ENCODE measurements at regions not wholly inside any gene's neighbourhood (a gene's known extent, or its start where the extent isn't known, plus 50 kb on each side); places are given as distances from the start of the nearest gene placed in this dataset.

DNA sequence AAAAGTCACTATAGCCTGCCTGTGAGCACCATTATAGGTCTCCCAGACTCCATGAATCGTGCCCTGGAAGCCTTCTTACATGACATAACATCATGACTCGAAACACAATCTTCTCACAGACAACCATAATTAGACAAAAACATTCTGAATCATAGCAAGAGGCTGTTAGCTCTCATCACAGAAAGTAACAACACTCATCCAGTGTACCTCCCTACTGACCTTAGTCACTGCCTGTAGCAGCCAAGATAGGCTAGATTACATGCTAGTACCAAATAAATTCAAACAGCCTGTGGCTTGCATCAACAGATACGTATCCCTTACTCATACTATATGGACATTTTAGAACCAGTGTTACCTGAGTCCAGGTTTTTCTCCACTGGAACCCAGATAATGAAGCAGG lies 663.8 kb upstream of the FOXG1 start:
- Histone ChIP-seq H3K4me2 (ENCODE audit: insufficient read depth, low read length) (no peak overlapping the region), H3K79me2 (ENCODE audit: insufficient read depth, low read length) (no peaks in the 10 kb centered on the region), H3K27me3 (ENCODE audit: insufficient read depth, low read length, poor library complexity) (no peaks in the 10 kb centered on the region), H4K20me1 (ENCODE audit: insufficient read depth, low read length) (no peaks in the 10 kb centered on the region), H3K4me3 (ENCODE audit: low read depth in 1 of 2, low read length in 2 of 2) (no peak overlapping the region), H3K4me1 (ENCODE audit: insufficient read depth, low read length) (no peaks in the 10 kb centered on the region), H2AFZ (ENCODE audit: low read depth, low read length) (no peak overlapping the region), H3K27ac (ENCODE audit: low read length) (no peak overlapping the region), H3K36me3 (ENCODE audit: insufficient read depth, low read length) (no peaks in the 10 kb centered on the region), H3K9ac (ENCODE audit: low read depth, low read length) (no peak overlapping the region), H3K9me3 (ENCODE audit: insufficient read depth, low read length, severe bottlenecking) (no peaks in the 10 kb centered on the region)
- ATAC-seq (ENCODE audit: insufficient read depth, low read depth) (no peak), DNase-seq (no peak)
- TF ChIP-seq EZH2 (IDR thresholded peaks at IDR 0.05; ENCODE audit: borderline replicate concordance, low read depth, low read length, severe bottlenecking), result no peak
- TF ChIP-seq CTCF (IDR thresholded peaks at IDR 0.05; ENCODE audit: borderline replicate concordance, extremely low read depth, low read length, poor library complexity, severe bottlenecking), result no peak

DNA sequence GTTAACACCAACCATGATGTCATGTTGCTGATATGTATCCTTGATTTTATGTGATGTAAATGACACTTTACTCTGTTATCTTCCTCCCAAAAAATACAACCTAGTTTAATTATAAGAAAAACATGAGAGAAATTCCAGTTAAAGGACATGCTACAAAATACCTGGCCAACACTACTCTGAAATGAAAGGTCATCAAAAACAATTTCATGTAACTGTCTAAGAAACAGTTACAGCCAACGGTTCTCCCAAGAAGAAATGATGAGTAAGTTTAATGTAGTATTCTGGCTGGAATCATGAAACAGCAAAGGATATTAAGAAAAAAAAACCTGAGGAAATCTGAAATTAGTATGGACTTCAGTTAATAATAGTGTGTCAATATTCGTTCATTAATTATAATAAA lies 653.3 kb upstream of the FOXG1 start:
- no peaks in the 10 kb centered on the region for H3K4me1 ChIP-seq (ENCODE audit: insufficient read depth, low read length)
- H2AFZ ChIP-seq (ENCODE audit: low read depth, low read length), result no peak overlapping the region
- TF ChIP-seq EZH2 (IDR thresholded peaks at IDR 0.05; ENCODE audit: borderline replicate concordance, low read depth, low read length, severe bottlenecking), result no peak
- TF ChIP-seq CTCF (IDR thresholded peaks at IDR 0.05; ENCODE audit: borderline replicate concordance, extremely low read depth, low read length, poor library complexity, severe bottlenecking), result no peak
- no peak for ATAC-seq (ENCODE audit: insufficient read depth, low read depth)
- H3K4me3 ChIP-seq (ENCODE audit: low read depth in 1 of 2, low read length in 2 of 2), result no peak overlapping the region
- no peaks in the 10 kb centered on the region for H3K9me3 ChIP-seq (ENCODE audit: insufficient read depth, low read length, severe bottlenecking)
- H3K9ac ChIP-seq (ENCODE audit: low read depth, low read length), result no peak overlapping the region
- no peaks in the 10 kb centered on the region for H4K20me1 ChIP-seq (ENCODE audit: insufficient read depth, low read length)
- H3K79me2 ChIP-seq (ENCODE audit: insufficient read depth, low read length), result no peaks in the 10 kb centered on the region
- no peak overlapping the region for H3K4me2 ChIP-seq (ENCODE audit: insufficient read depth, low read length)
- no peaks in the 10 kb centered on the region for H3K36me3 ChIP-seq (ENCODE audit: insufficient read depth, low read length)
- no peaks in the 10 kb centered on the region for H3K27me3 ChIP-seq (ENCODE audit: insufficient read depth, low read length, poor library complexity)
- H3K27ac ChIP-seq (ENCODE audit: low read length), result no peak overlapping the region
- no peak for DNase-seq

DNA sequence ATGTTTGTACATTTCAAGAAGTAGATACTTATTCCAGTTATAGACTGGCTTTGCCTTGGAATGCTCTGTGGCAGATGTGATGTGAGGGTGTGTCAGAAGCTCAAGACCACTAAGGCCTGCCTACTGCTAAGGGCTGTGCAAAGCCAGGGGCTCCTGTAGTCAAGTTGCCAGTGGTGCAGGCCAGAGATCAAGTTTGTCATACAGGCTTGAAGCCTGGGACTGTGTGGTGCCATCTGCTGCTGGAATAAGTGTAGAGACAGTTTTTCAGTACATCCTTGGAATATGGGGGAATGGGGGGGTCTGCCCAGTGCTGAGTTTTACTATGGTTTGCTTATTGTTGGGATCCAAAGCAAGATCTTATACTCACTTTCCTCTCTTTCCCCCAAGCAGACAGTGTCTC lies 649.9 kb upstream of the FOXG1 start:
- ATAC-seq (ENCODE audit: insufficient read depth, low read depth) (no peak), DNase-seq (no peak)
- H3K4me2 ChIP-seq (ENCODE audit: insufficient read depth, low read length), result no peak overlapping the region
- no peaks in the 10 kb centered on the region for H3K4me1 ChIP-seq (ENCODE audit: insufficient read depth, low read length)
- H3K9ac ChIP-seq (ENCODE audit: low read depth, low read length), result no peak overlapping the region
- H3K27me3 ChIP-seq (ENCODE audit: insufficient read depth, low read length, poor library complexity), result no peaks in the 10 kb centered on the region
- no peak overlapping the region for H3K27ac ChIP-seq (ENCODE audit: low read length)
- H3K36me3 ChIP-seq (ENCODE audit: insufficient read depth, low read length), result no peaks in the 10 kb centered on the region
- no peaks in the 10 kb centered on the region for H4K20me1 ChIP-seq (ENCODE audit: insufficient read depth, low read length)
- H3K9me3 ChIP-seq (ENCODE audit: insufficient read depth, low read length, severe bottlenecking), result no peaks in the 10 kb centered on the region
- H2AFZ ChIP-seq (ENCODE audit: low read depth, low read length), result no peak overlapping the region
- H3K79me2 ChIP-seq (ENCODE audit: insufficient read depth, low read length), result no peaks in the 10 kb centered on the region
- TF ChIP-seq CTCF (IDR thresholded peaks at IDR 0.05; ENCODE audit: borderline replicate concordance, extremely low read depth, low read length, poor library complexity, severe bottlenecking), result no peak
- no peak for TF ChIP-seq EZH2 (IDR thresholded peaks at IDR 0.05; ENCODE audit: borderline replicate concordance, low read depth, low read length, severe bottlenecking)
- no peak overlapping the region for H3K4me3 ChIP-seq (ENCODE audit: low read depth in 1 of 2, low read length in 2 of 2)

GRCh38 chr14:28119849-28120248 lies 646.7 kb upstream of the FOXG1 start:
- H3K27me3 ChIP-seq (ENCODE audit: insufficient read depth, low read length, poor library complexity), result no peaks in the 10 kb centered on the region
- H3K79me2 ChIP-seq (ENCODE audit: insufficient read depth, low read length), result no peaks in the 10 kb centered on the region

More at GRCh38 chr14:28119849-28120248, 646.7 kb upstream of the FOXG1 start:
- no peak for DNase-seq
- TF ChIP-seq CTCF (IDR thresholded peaks at IDR 0.05; ENCODE audit: borderline replicate concordance, extremely low read depth, low read length, poor library complexity, severe bottlenecking), result no peak
- TF ChIP-seq EZH2 (IDR thresholded peaks at IDR 0.05; ENCODE audit: borderline replicate concordance, low read depth, low read length, severe bottlenecking), result no peak
- no peak overlapping the region for H3K9ac ChIP-seq (ENCODE audit: low read depth, low read length)
- no peaks in the 10 kb centered on the region for H3K9me3 ChIP-seq (ENCODE audit: insufficient read depth, low read length, severe bottlenecking)
- no peaks in the 10 kb centered on the region for H3K4me1 ChIP-seq (ENCODE audit: insufficient read depth, low read length)
- no peak overlapping the region for H3K27ac ChIP-seq (ENCODE audit: low read length)
- no peaks in the 10 kb centered on the region for H4K20me1 ChIP-seq (ENCODE audit: insufficient read depth, low read length)
- no peak for ATAC-seq (ENCODE audit: insufficient read depth, low read depth)
- H3K36me3 ChIP-seq (ENCODE audit: insufficient read depth, low read length), result no peaks in the 10 kb centered on the region
- H2AFZ ChIP-seq (ENCODE audit: low read depth, low read length), result no peak overlapping the region
- H3K4me2 ChIP-seq (ENCODE audit: insufficient read depth, low read length), result no peak overlapping the region
- H3K4me3 ChIP-seq (ENCODE audit: low read depth in 1 of 2, low read length in 2 of 2), result no peak overlapping the region
